A549 (cell line): ENCODE measurements at regions not wholly inside any gene's neighbourhood (a gene's known extent, or its start where the extent isn't known, plus 50 kb on each side); places are given as distances from the start of the nearest gene placed in this dataset.
A peak's percentile ranks its signal among the peaks of the same experiment; 100 is the strongest.

Source experiments
- ATAC-seq, 2 experiments: fragments of 200-7000 bp in 1 of 2; fragments of >200 bp in 1 of 2; cut with Nextera tagmentation in 1 of 2; cut with Tn5 transposase in 1 of 2; 3 replicates each; pipeline versions ENCODE4 v1.8.0 to v1.9.1; 2018 to 2020; ENCODE audit warnings: mild to moderate bottlenecking in 1 of 2, moderate library complexity in 1 of 2
- CTCF ChIA-PET: fragments of 300-600 bp; sonication (Branson Sonifier 250); formaldehyde crosslinking; extraction: SDS; loops from one replicate; lab custom pipeline; 2021; ENCODE audit warnings: antibody characterized with exemption, inconsistent platforms; lab: Yijun Ruan, JAX
- POLR2A ChIA-PET: fragments of 350-600 bp; formaldehyde crosslinking; extraction: SDS; loops from one replicate; lab custom pipeline; 2021; ENCODE audit warnings: antibody characterized with exemption, inconsistent platforms; lab: Yijun Ruan, JAX
- DNase-seq, 2 experiments: peaks; one replicate each; pipeline versions ENCODE4 v3.0.0 to v3.0.0-alpha.2; 2011 to 2016; ENCODE audit warnings: low read depth in 1 of 2, low spot score in 1 of 2
- FAIRE-seq: peaks from 2 replicates; lab custom pipeline; 2011; peaks lifted over from hg19 to GRCh38; lab: Jason Lieb, UNC
- H3K27ac ChIP-seq, 2 experiments: fragments of >200 bp; sonication (Bioruptor Twin); formaldehyde crosslinking; 3 replicates each; pipeline ENCODE4 v1.5.1; 2016 to 2017
- H3K4me1 ChIP-seq: fragments of >200 bp; sonication (Bioruptor Twin); formaldehyde crosslinking; 3 replicates; pipeline ENCODE4 v1.6.1; 2016
- H3K4me2 ChIP-seq: fragments of >200 bp; sonication (Bioruptor Twin); formaldehyde crosslinking; 3 replicates; pipeline ENCODE4 v1.6.1; 2016
- H3K4me3 ChIP-seq: fragments of >200 bp; sonication (Bioruptor Twin); formaldehyde crosslinking; 3 replicates; pipeline ENCODE4 v1.5.1; 2016
- H3K9me3 ChIP-seq: fragments of >200 bp; sonication (Bioruptor Twin); formaldehyde crosslinking; 3 replicates; pipeline ENCODE4 v1.6.1; 2016
- CBX8 ChIP-seq: fragments of 200-600 bp; sonication (generic); IDR thresholded peaks from 2 replicates; pipeline ENCODE4 v1.6.1; 2016
- CHD4 ChIP-seq: fragments of 200-600 bp; sonication (generic); IDR thresholded peaks from 2 replicates; pipeline ENCODE4 v1.6.1; 2016; ENCODE audit warnings: antibody characterized with exemption, mild to moderate bottlenecking, borderline replicate concordance
- E2F6 ChIP-seq: IDR thresholded peaks from 2 replicates; pipeline ENCODE4 v1.6.1; 2012; ENCODE audit warnings: low read depth, borderline replicate concordance
- EHMT2 ChIP-seq: fragments of 200-600 bp; sonication (generic); IDR thresholded peaks from 2 replicates; pipeline ENCODE4 v1.6.1; 2016; ENCODE audit warnings: antibody characterized with exemption, low read depth, mild to moderate bottlenecking, moderate library complexity
- ELK1 ChIP-seq: fragments of 150-350 bp; IDR thresholded peaks from 2 replicates; pipeline ENCODE4 v1.6.1; 2014; ENCODE audit warnings: low read depth, mild to moderate bottlenecking, low read length
- EP300 ChIP-seq, 2 experiments: fragments of >200 bp; sonication (Bioruptor Twin); formaldehyde crosslinking; IDR thresholded peaks; 2 replicates in 1 of 2; 3 replicates in 1 of 2; pipeline ENCODE4 v1.6.1; 2016 to 2017
- FOSB ChIP-seq: fragments of 250-450 bp; sonication (Bioruptor Pico); IDR thresholded peaks from 2 replicates; pipeline ENCODE4 v1.5.0; 2020; ENCODE audit warnings: mild to moderate bottlenecking, moderate library complexity
- GATA3 ChIP-seq: IDR thresholded peaks from 2 replicates; pipeline ENCODE4 v1.6.1; 2012; ENCODE audit warnings: borderline replicate concordance
- HEYL ChIP-seq: fragments of 250-450 bp; sonication (Bioruptor Pico); IDR thresholded peaks from 2 replicates; pipeline ENCODE4 v1.8.0; 2021; ENCODE audit warnings: mild to moderate bottlenecking, moderate library complexity
- HOXA7 ChIP-seq: fragments of 250-450 bp; sonication (Bioruptor Pico); IDR thresholded peaks from 2 replicates; pipeline ENCODE4 v1.5.0; 2020; ENCODE audit warnings: mild to moderate bottlenecking, moderate library complexity
- HOXB5 ChIP-seq: fragments of 250-450 bp; sonication (Bioruptor Pico); IDR thresholded peaks from 2 replicates; pipeline ENCODE4 v1.5.0; 2020; ENCODE audit warnings: mild to moderate bottlenecking, moderate library complexity
- JUN ChIP-seq, 2 experiments: fragments of >200 bp; sonication (Bioruptor Twin); formaldehyde crosslinking; IDR thresholded peaks; 2 replicates in 1 of 2; 3 replicates in 1 of 2; pipeline ENCODE4 v1.6.1; 2016 to 2017
- KDM1A ChIP-seq: fragments of 200-600 bp; sonication (generic); IDR thresholded peaks from 2 replicates; pipeline ENCODE4 v1.6.1; 2016; ENCODE audit warnings: low read depth, mild to moderate bottlenecking
- MYC ChIP-seq: IDR thresholded peaks from 2 replicates; pipeline ENCODE4 v1.6.1; 2012; ENCODE audit warnings: mild to moderate bottlenecking, inconsistent platforms, low read length, improper control_type of control experiment, borderline replicate concordance
- RCOR1 ChIP-seq: fragments of 150-350 bp; IDR thresholded peaks from 2 replicates; pipeline ENCODE4 v1.6.1; 2014; ENCODE audit warnings: antibody characterized with exemption, low read length, low read depth
- RFX5 ChIP-seq: fragments of 450-650 bp; IDR thresholded peaks from 2 replicates; pipeline ENCODE4 v1.7.1; 2014; ENCODE audit warnings: antibody characterized with exemption, mild to moderate bottlenecking, moderate library complexity
- RNF2 ChIP-seq: fragments of 200-600 bp; sonication (generic); IDR thresholded peaks from 2 replicates; pipeline ENCODE4 v1.6.1; 2016; ENCODE audit warnings: low read depth, mild to moderate bottlenecking, antibody characterized with exemption, moderate library complexity, borderline replicate concordance
- SMC3 ChIP-seq: fragments of >200 bp; sonication (Bioruptor Twin); formaldehyde crosslinking; IDR thresholded peaks from 3 replicates; pipeline ENCODE4 v1.6.1; 2018; ENCODE audit warnings: inconsistent platforms
- TFCP2L1 ChIP-seq: fragments of 250-450 bp; sonication (Bioruptor Pico); IDR thresholded peaks from 2 replicates; pipeline ENCODE4 v1.5.0; 2021; ENCODE audit warnings: mild to moderate bottlenecking
- ZFP36 ChIP-seq: fragments of 450-650 bp; IDR thresholded peaks from 2 replicates; pipeline ENCODE4 v1.6.1; 2014; ENCODE audit warnings: borderline replicate concordance; ENCODE audit not compliant: partially characterized antibody
- ZNF302 ChIP-seq: fragments of 250-450 bp; sonication (Bioruptor Pico); IDR thresholded peaks from 2 replicates; pipeline ENCODE4 v1.9.0; 2021; ENCODE audit warnings: inconsistent platforms, mild to moderate bottlenecking, moderate library complexity
- WGBS: methylation state at CpG from one replicate; pipeline ENCODE4 v1.1.6; 2017; ENCODE audit errors: missing lambda C conversion rate; 5-methylcytosine and 5-hydroxymethylcytosine counted together
- TF ChIP-seq, protein P1 (sequence below): fragments of 250-450 bp; sonication (Bioruptor Pico); IDR thresholded peaks from 2 replicates; pipeline ENCODE4 v1.5.0; 2021; ENCODE audit warnings: mild to moderate bottlenecking, moderate library complexity, borderline replicate concordance

DNA sequence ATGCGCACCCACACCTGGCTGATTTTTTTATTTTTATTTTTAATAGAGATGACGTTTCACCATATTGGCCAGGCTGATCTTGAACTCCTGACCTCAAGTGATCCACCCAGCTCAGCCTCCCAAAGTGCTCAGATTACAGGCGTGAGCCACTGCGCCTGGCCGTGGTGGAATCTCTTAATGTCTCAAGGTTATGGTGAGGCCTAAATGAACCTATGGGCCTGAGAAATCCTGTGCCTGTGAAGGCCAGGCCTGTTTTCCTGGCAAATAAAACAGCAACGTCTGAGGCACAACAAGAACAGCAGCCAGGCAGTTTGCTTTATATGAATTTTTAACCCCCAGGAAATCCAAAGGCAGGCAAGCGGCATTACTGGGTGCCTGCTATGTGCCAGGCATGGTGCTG, 297.5 kb upstream of the ZMIZ1 start (continued):
- TF ChIP-seq RCOR1 (no peak), EP300 (IDR thresholded peaks at IDR 0.05) (no peak), JUN (IDR thresholded peaks at IDR 0.05) (no peak), RFX5 (no peak), CBX8 (no peak), RNF2 (no peak)

GRCh38 chr10:78771808-78772455, 296.8 kb upstream of the ZMIZ1 start:
- ChIA-PET CTCF (interaction anchor here (1.7 kb wide), 1 partner anchor 561 kb away, joined by 4 read pairs; no protein-coding TSS in a partner anchor), POLR2A (no interaction called here)
- Histone ChIP-seq H3K27ac (no peak overlapping the region), H3K9me3 (no peaks in the 10 kb centered on the region), H3K4me2 (no peak overlapping the region), H3K4me3 (no peak overlapping the region), H3K4me1 (peaks cover 9% of the 10 kb centered on the region; the same call in 1 of the 3 replicates)
- WGBS, result 74% methylated on average over 6 of the region's 7 CpGs
- no peak for TF ChIP-seq HOXA7 (CRISPR knock-in tag)
- TF ChIP-seq EHMT2, result no peak
- TF ChIP-seq E2F6, result no peak
- FAIRE-seq, result no peak
- peak in 1 of 2 experiments; percentile 31; a peak in 2 of 6 replicates for ATAC-seq
- no peak for DNase-seq

DNA sequence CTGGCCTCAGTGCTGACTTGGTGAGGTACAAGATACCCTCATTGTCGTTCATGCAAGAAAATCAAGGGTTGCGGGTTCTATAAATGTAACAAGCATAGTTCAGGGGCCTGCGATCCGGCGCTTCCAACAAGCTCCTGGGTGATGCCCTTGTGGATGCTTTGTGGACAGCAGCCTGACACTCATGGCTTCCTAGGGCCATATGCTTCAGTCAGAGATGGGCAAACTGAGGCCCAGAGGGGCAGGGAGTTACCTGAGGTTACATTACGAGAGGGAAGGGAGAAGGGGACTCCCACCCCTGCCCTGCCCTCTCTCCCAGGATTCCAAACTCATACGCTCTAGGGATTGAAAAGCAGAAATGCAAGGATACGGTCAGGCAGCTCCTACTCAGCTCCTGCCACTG, 296.3 kb upstream of the ZMIZ1 start:
- POLR2A ChIA-PET, result no interaction called here
- Histone ChIP-seq H3K4me3 (no peak overlapping the region), H3K9me3 (no peaks in the 10 kb centered on the region)
- no peak for TF ChIP-seq ZFP36
- TF ChIP-seq MYC, result no peak
- TF ChIP-seq E2F6, result no peak
- no peak for TF ChIP-seq HOXB5 (CRISPR knock-in tag)
- no peak for TF ChIP-seq ZNF302 (CRISPR knock-in tag)
- TF ChIP-seq SMC3, result no peak
- TF ChIP-seq RCOR1, result no peak
- TF ChIP-seq FOSB, result no peak
- TF ChIP-seq HEYL (CRISPR knock-in tag), result no peak
- TF ChIP-seq KDM1A, result no peak
- TF ChIP-seq TFCP2L1 (CRISPR knock-in tag), result no peak
- no peak for TF ChIP-seq EHMT2
- no peak for TF ChIP-seq ELK1
- no peak for TF ChIP-seq CHD4
- no peak for TF ChIP-seq GATA3
- TF ChIP-seq, protein P1, sequence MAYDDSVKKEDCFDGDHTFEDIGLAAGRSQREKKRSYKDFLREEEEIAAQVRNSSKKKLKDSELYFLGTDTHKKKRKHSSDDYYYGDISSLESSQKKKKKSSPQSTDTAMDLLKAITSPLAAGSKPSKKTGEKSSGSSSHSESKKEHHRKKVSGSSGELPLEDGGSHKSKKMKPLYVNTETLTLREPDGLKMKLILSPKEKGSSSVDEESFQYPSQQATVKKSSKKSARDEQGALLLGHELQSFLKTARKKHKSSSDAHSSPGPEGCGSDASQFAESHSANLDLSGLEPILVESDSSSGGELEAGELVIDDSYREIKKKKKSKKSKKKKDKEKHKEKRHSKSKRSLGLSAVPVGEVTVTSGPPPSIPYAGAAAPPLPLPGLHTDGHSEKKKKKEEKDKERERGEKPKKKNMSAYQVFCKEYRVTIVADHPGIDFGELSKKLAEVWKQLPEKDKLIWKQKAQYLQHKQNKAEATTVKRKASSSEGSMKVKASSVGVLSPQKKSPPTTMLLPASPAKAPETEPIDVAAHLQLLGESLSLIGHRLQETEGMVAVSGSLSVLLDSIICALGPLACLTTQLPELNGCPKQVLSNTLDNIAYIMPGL (CRISPR knock-in tag), result no peak
- TF ChIP-seq, all 56 proteins: peak for 0
- FAIRE-seq, result no peak
- 79% methylated on average over 5 of the region's 8 CpGs for WGBS
- Histone ChIP-seq H3K4me1 (peaks cover 13% of the 10 kb centered on the region; the same call in 2 of the 3 replicates), H3K27ac (no peak overlapping the region), H3K4me2 (no peak overlapping the region)
- CTCF ChIA-PET, result interaction anchor here (1.0 to 1.7 kb wide), 2 partner anchors 458 to 562 kb away, joined by 3 to 4 read pairs; no protein-coding TSS in a partner anchor
- no peak for ATAC-seq
- no peak for DNase-seq
